H1 (cell line): ENCODE measurements at regions not wholly inside any gene's neighbourhood (a gene's known extent, or its start where the extent isn't known, plus 50 kb on each side); places are given as distances from the start of the nearest gene placed in this dataset.

Experiments used
- GABPA ChIP-seq: IDR thresholded peaks from 2 replicates; pipeline ENCODE4 v1.6.1; 2011; ENCODE audit warnings: mild to moderate bottlenecking, low read length, moderate library complexity, borderline replicate concordance; ENCODE audit not compliant: insufficient read depth
- HDAC6 ChIP-seq: IDR thresholded peaks from one replicate; pipeline ENCODE4 v1.7.1; 2012; ENCODE audit warnings: low read depth, mild to moderate bottlenecking, inconsistent platforms, low read length, moderate library complexity

DNA sequence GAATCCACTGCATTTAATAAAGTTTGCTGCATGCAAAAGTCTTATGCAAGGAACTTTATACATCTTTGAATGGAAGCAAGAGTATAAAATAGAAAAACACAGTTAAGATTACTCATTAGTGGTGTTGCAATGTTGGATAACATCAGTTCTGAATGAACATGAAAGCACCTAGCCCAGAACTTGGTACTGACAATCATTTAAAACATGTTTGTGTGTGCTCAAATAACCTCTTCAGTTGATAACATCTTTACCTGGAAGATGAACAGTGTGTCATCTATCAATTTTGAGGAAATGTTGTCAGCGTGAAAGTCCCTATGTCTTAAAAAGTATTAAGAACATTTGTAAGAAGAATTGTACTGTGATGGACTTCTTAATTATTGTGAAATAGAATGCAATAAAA is 370.4 kb upstream of the GRAMD2B start (continued):
- TF ChIP-seq GABPA: no peak
- no peak for TF ChIP-seq HDAC6
